Fibroblast of lung (primary cell): ENCODE measurements at regions not wholly inside any gene's neighbourhood (a gene's known extent, or its start where the extent isn't known, plus 50 kb on each side); places are given as distances from the start of the nearest gene placed in this dataset.

Experiments used
- DNase-seq, 2 donors: peaks; one replicate each; pipeline versions ENCODE4 v3.0.0 to v3.0.0-alpha.2; 2010; ENCODE audit warnings: low read depth in 2 of 2
- H2AFZ ChIP-seq: 2 replicates; pipeline ENCODE4 v1.5.1; 2012; ENCODE audit warnings: low read length, control low read depth, inconsistent platforms
- H3K27ac ChIP-seq: 2 replicates; pipeline ENCODE4 v1.5.1; 2011; ENCODE audit warnings: low read length, control low read depth; ENCODE audit not compliant: insufficient read depth
- H3K27me3 ChIP-seq: 2 replicates; pipeline ENCODE4 v1.5.1; 2011; ENCODE audit warnings: mild to moderate bottlenecking, low read length; ENCODE audit not compliant: control insufficient read depth, insufficient read depth
- H3K36me3 ChIP-seq: 2 replicates; pipeline ENCODE4 v1.5.1; 2011; ENCODE audit warnings: low read length; ENCODE audit not compliant: control insufficient read depth, insufficient read depth
- H3K4me1 ChIP-seq: 2 replicates; pipeline ENCODE4 v1.5.1; 2011; ENCODE audit warnings: low read length; ENCODE audit not compliant: control insufficient read depth, insufficient read depth; ENCODE audit errors: extremely low read depth
- H3K4me2 ChIP-seq: 2 replicates; pipeline ENCODE4 v1.5.1; 2011; ENCODE audit warnings: low read length, control low read depth; ENCODE audit not compliant: insufficient read depth; ENCODE audit errors: extremely low read depth
- H3K4me3 ChIP-seq, 4 experiments: fragments of 200-600 bp in 1 of 4; sonication (generic) in 1 of 4; replicated peaks in 1 of 4; 2 replicates each; pipeline ENCODE4 v1.5.1; 2011 to 2016; ENCODE audit warnings: low read length in 4 of 4, low read depth in 3 of 4, mild to moderate bottlenecking in 3 of 4, control low read depth in 2 of 4, inconsistent platforms in 1 of 4, mixed read lengths in 1 of 4; ENCODE audit not compliant: insufficient read depth in 1 of 4; ENCODE audit errors: control extremely low read depth in 1 of 4
- H3K79me2 ChIP-seq: 2 replicates; pipeline ENCODE4 v1.5.1; 2012; ENCODE audit warnings: mild to moderate bottlenecking, low read length, inconsistent platforms; ENCODE audit not compliant: control insufficient read depth, insufficient read depth
- H3K9ac ChIP-seq: 2 replicates; pipeline ENCODE4 v1.5.1; 2011; ENCODE audit warnings: mild to moderate bottlenecking, low read length, control low read depth; ENCODE audit not compliant: insufficient read depth
- H3K9me3 ChIP-seq: 2 replicates; pipeline ENCODE4 v1.5.1; 2012; ENCODE audit warnings: low read depth, low read length; ENCODE audit not compliant: control insufficient read depth, insufficient read depth
- H4K20me1 ChIP-seq: 2 replicates; pipeline ENCODE4 v1.5.1; 2011; ENCODE audit warnings: low read length; ENCODE audit not compliant: control insufficient read depth, insufficient read depth; ENCODE audit errors: extremely low read depth
- EZH2 ChIP-seq: IDR thresholded peaks from 2 replicates; pipeline ENCODE4 v1.5.1; 2012; ENCODE audit warnings: low read length, control low read depth, mild to moderate bottlenecking; ENCODE audit errors: missing control alignments
- TF ChIP-seq, protein P1 (sequence below), 2 donors: IDR thresholded peaks in 1 of 2; conservative IDR thresholded peaks in 1 of 2; 1 replicate in 1 of 2; 2 replicates in 1 of 2; pipeline ENCODE4 v1.5.1; 2011 to 2012; ENCODE audit warnings: low read length in 2 of 2, control low read depth in 1 of 2, inconsistent platforms in 1 of 2, low read depth in 1 of 2, mild to moderate bottlenecking in 1 of 2

DNA sequence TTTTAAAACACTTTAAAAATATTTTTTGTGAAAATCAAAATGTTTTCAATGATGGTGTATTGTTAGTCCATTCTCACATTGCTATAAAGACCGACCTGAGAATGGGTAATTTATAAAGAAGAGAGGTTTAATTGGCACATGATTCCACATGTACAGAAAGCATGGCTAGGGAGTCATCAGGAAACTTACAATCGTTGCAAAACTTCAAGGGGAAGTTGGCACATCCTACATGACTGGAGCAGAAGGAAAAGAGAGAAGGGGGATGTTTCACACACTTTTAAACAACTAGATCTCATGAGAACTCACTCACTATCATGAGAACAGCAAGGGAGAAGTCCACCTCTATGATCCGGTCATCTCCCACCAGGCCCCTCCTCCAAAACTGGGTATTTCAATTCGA, 110.7 kb downstream of the TMEM47 start:
- no peak overlapping the region for H2AFZ ChIP-seq
- no peaks in the 10 kb centered on the region for H3K9me3 ChIP-seq
- no peak overlapping the region for H3K4me2 ChIP-seq
- H3K36me3 ChIP-seq = no peaks in the 10 kb centered on the region
- H3K27me3 ChIP-seq = no peaks in the 10 kb centered on the region
- no peaks in the 10 kb centered on the region for H4K20me1 ChIP-seq
- no peaks in the 10 kb centered on the region for H3K4me1 ChIP-seq
- TF ChIP-seq, protein P1, sequence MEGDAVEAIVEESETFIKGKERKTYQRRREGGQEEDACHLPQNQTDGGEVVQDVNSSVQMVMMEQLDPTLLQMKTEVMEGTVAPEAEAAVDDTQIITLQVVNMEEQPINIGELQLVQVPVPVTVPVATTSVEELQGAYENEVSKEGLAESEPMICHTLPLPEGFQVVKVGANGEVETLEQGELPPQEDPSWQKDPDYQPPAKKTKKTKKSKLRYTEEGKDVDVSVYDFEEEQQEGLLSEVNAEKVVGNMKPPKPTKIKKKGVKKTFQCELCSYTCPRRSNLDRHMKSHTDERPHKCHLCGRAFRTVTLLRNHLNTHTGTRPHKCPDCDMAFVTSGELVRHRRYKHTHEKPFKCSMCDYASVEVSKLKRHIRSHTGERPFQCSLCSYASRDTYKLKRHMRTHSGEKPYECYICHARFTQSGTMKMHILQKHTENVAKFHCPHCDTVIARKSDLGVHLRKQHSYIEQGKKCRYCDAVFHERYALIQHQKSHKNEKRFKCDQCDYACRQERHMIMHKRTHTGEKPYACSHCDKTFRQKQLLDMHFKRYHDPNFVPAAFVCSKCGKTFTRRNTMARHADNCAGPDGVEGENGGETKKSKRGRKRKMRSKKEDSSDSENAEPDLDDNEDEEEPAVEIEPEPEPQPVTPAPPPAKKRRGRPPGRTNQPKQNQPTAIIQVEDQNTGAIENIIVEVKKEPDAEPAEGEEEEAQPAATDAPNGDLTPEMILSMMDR (conservative IDR thresholded peaks at IDR 0.05 in 1 of 2, IDR thresholded peaks at IDR 0.05 in 1 of 2; ENCODE audit: low read depth in 1 of 2, low read length in 2 of 2) = no peak
- TF ChIP-seq EZH2 = no peak
- no peaks in the 10 kb centered on the region for H3K79me2 ChIP-seq
- H3K9ac ChIP-seq = no peak overlapping the region
- no peak overlapping the region for H3K4me3 ChIP-seq
- no peak for DNase-seq
- H3K27ac ChIP-seq = no peak overlapping the region

DNA sequence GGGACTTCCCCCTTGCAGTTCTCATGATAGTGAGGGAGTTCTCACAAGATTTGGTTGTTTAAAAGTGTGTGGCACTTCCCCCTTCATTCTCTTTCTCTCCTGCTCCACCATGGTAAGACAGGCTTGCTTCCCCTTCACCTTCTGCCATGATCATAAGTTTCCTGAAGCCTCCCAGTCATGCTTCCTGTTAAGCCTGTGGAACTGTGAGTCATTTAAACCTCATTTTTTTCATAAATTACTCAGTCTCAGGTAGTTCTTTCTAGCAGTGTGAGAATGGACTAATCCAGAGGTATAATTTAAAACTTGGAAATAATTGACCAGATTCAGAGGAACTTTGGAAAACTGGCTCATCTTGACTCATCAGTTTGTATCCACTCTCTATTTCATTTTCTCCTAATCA, 129.0 kb downstream of the TMEM47 start:
- Histone ChIP-seq H3K27ac (no peak overlapping the region), H4K20me1 (no peaks in the 10 kb centered on the region), H3K36me3 (no peaks in the 10 kb centered on the region), H3K79me2 (no peaks in the 10 kb centered on the region), H3K27me3 (no peaks in the 10 kb centered on the region), H3K4me1 (no peaks in the 10 kb centered on the region), H3K9me3 (no peaks in the 10 kb centered on the region), H3K4me2 (no peak overlapping the region), H2AFZ (no peak overlapping the region), H3K9ac (no peak overlapping the region), H3K4me3 (no peak overlapping the region)
- no peak for DNase-seq
- TF ChIP-seq, protein P1 (conservative IDR thresholded peaks at IDR 0.05 in 1 of 2, IDR thresholded peaks at IDR 0.05 in 1 of 2; ENCODE audit: low read depth in 1 of 2, low read length in 2 of 2) = no peak
- no peak for TF ChIP-seq EZH2

DNA sequence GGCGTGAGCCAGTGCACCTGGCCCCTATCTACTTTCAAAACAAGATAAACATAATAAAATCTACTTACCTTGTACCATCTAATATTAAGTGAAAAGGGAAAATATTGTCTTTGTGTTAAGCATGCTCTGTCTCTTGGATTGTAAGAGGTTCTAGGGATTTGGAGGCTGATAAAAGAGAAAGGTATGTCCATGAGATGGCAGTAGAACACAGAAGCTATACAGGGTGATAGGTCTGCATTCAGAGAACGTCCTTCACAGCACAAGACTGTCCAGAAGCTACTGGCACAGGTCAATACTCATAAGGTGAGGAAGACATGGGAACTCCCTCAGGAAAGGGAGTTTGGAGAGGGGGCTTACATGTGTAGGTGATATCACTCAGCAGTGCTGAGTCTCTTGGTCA, 135.5 kb downstream of the TMEM47 start:
- no peak overlapping the region for H2AFZ ChIP-seq
- H3K27me3 ChIP-seq = no peaks in the 10 kb centered on the region
- no peak overlapping the region for H3K4me3 ChIP-seq
- no peak overlapping the region for H3K4me2 ChIP-seq
- no peaks in the 10 kb centered on the region for H3K79me2 ChIP-seq
- no peaks in the 10 kb centered on the region for H3K4me1 ChIP-seq
- no peak overlapping the region for H3K27ac ChIP-seq
- TF ChIP-seq, protein P1 (conservative IDR thresholded peaks at IDR 0.05 in 1 of 2, IDR thresholded peaks at IDR 0.05 in 1 of 2; ENCODE audit: low read depth in 1 of 2, low read length in 2 of 2) = no peak
- no peak for TF ChIP-seq EZH2
- H3K9me3 ChIP-seq = no peaks in the 10 kb centered on the region
- peak in 1 of 2 donors; percentile 0 for DNase-seq
- H3K36me3 ChIP-seq = no peaks in the 10 kb centered on the region
- H4K20me1 ChIP-seq = no peaks in the 10 kb centered on the region
- H3K9ac ChIP-seq = no peak overlapping the region
